ENCODE measurements at regions not wholly inside any gene's neighbourhood (a gene's known extent, or its start where the extent isn't known, plus 50 kb on each side); places are given as distances from the start of the nearest gene placed in this dataset.
"Not testable (repeated sequence)": the region's sequence is repeated elsewhere in the genome, so short reads cannot be mapped to it uniquely, and the experiment has no call there.

- DNase-seq = no peak
These were observed 609.1 kb upstream of the BCHE start for GRCh38 chr3:166446291-166446690.

GRCh38 chr3:166445865-166446264 is 608.6 kb upstream of the BCHE start:
- no peak for DNase-seq

GRCh38 chr3:166444756-166445155 is 607.5 kb upstream of the BCHE start:
- DNase-seq = no peak

GRCh38 chr3:166444336-166444735 is 607.1 kb upstream of the BCHE start:
- no peak for DNase-seq

GRCh38 chr3:166435469-166436057 is 598.3 kb upstream of the BCHE start:
- no peak for DNase-seq

GRCh38 chr3:166433060-166433459 is 595.8 kb upstream of the BCHE start:
- no peak for DNase-seq

- no peak for DNase-seq
These were observed 588.8 kb upstream of the BCHE start for GRCh38 chr3:166425900-166426611.

- no peak for DNase-seq
These were observed 587.8 kb upstream of the BCHE start for GRCh38 chr3:166425021-166425420.

GRCh38 chr3:166423824-166424513 is 586.7 kb upstream of the BCHE start:
- DNase-seq = not testable (repeated sequence)

- DNase-seq = no peak
These were observed 585.3 kb upstream of the BCHE start for GRCh38 chr3:166422556-166422955.

GRCh38 chr3:166420071-166420470 is 582.8 kb upstream of the BCHE start:
- no peak for DNase-seq

GRCh38 chr3:166405896-166406295 is 568.7 kb upstream of the BCHE start:
- no peak for DNase-seq

GRCh38 chr3:166405465-166405864 is 568.2 kb upstream of the BCHE start:
- no peak for DNase-seq

GRCh38 chr3:166390303-166390702 is 553.1 kb upstream of the BCHE start:
- DNase-seq = no peak

GRCh38 chr3:166388321-166388720 is 551.1 kb upstream of the BCHE start:
- no peak for DNase-seq

- DNase-seq = no peak
These were observed 535.4 kb upstream of the BCHE start for GRCh38 chr3:166372571-166373106.

- DNase-seq = no peak
These were observed 530.8 kb upstream of the BCHE start for GRCh38 chr3:166367947-166368533.

- no peak for DNase-seq
These were observed 525.5 kb upstream of the BCHE start for GRCh38 chr3:166362698-166363097.

GRCh38 chr3:166360720-166361119 is 523.5 kb upstream of the BCHE start:
- DNase-seq = no peak

- DNase-seq = no peak
These were observed 514.2 kb upstream of the BCHE start for GRCh38 chr3:166351461-166351860.

- DNase-seq = no peak
These were observed 503.5 kb upstream of the BCHE start for GRCh38 chr3:166340604-166341266.

- DNase-seq = no peak
These were observed 487.2 kb upstream of the BCHE start for GRCh38 chr3:166324401-166324800.
